Body of pancreas (tissue), 4 donors: ENCODE measurements at regions not wholly inside any gene's neighbourhood (a gene's known extent, or its start where the extent isn't known, plus 50 kb on each side); places are given as distances from the start of the nearest gene placed in this dataset.

Source experiments
- ATAC-seq: fragments of 150-250 bp; one replicate; pipeline ENCODE4 v1.9.1; 2016
- DNase-seq, 4 donors: peaks; one replicate each; pipeline ENCODE4 v3.0.0-alpha.2; 2019
- H3K27ac ChIP-seq, 4 donors: fragments of 200-600 bp; sonication (generic); 1 replicate in 3 of 4; 2 replicates in 1 of 4; pipeline versions ENCODE4 v1.5.1 to v1.6.1; 2016 to 2019; ENCODE audit warnings: mild to moderate bottlenecking in 1 of 4, mixed read lengths in 1 of 4, moderate library complexity in 1 of 4
- H3K27me3 ChIP-seq, 2 donors: fragments of 200-600 bp; sonication (generic); one replicate each; pipeline ENCODE4 v1.6.0; 2016; ENCODE audit warnings: mild to moderate bottlenecking in 1 of 2
- H3K36me3 ChIP-seq, 2 donors: fragments of 200-600 bp; sonication (generic); replicated peaks in 1 of 2; 2 replicates each; pipeline ENCODE4 v1.5.1; 2016; ENCODE audit warnings: low read depth in 2 of 2; ENCODE audit not compliant: insufficient read depth in 1 of 2
- H3K4me1 ChIP-seq: fragments of 200-600 bp; sonication (generic); one replicate; pipeline ENCODE4 v1.6.0; 2016
- H3K4me3 ChIP-seq, 2 donors: fragments of 200-600 bp; sonication (generic); 1 replicate in 1 of 2; 2 replicates in 1 of 2; pipeline ENCODE4 v1.5.1; 2016 to 2019
- H3K9me3 ChIP-seq, 3 donors: fragments of 200-600 bp; sonication (generic); 1 replicate in 2 of 3; 2 replicates in 1 of 3; pipeline ENCODE4 v1.5.1; 2016
- CTCF ChIP-seq, 7 experiments: fragments of 450-650 bp in 4 of 7; fragments of 200-600 bp in 3 of 7; sonication (generic) in 3 of 7; IDR thresholded peaks; one replicate each; pipeline ENCODE4 v1.5.1; 2016 to 2019; ENCODE audit warnings: antibody characterized with exemption in 7 of 7
- POLR2A ChIP-seq, 3 donors: fragments of 450-650 bp; IDR thresholded peaks; one replicate each; pipeline ENCODE4 v1.6.1; 2016; ENCODE audit warnings: antibody characterized with exemption in 3 of 3, mild to moderate bottlenecking in 2 of 3
- WGBS, 2 donors: methylation state at CpG; one replicate each; pipeline ENCODE4 v1.1.5; 2017; 5-methylcytosine and 5-hydroxymethylcytosine counted together
- intact Hi-C: fragments of 100-400 bp; cut with DNase I; formaldehyde crosslinking; loops from one replicate; pipeline ENCODE4 v1.15.1; 2023

GRCh38 chr20:57951549-57951948 is 241.7 kb upstream of the PMEPA1 start:
- WGBS, 2 donors = 56 to 71% methylated on average over 3 of the region's 3 CpGs
- intact Hi-C loops = no loop called here
- Histone ChIP-seq H3K27me3 (no peaks in the 10 kb centered on the region), H3K27ac (no peak overlapping the region), H3K9me3 (no peaks in the 10 kb centered on the region), H3K4me3 (no peak overlapping the region), H3K36me3 (no peaks in the 10 kb centered on the region), H3K4me1 (no peaks in the 10 kb centered on the region)
- DNase-seq (no peak), ATAC-seq (no peak)
- TF ChIP-seq CTCF (IDR thresholded peaks at IDR 0.05) = no peak
- TF ChIP-seq POLR2A (IDR thresholded peaks at IDR 0.05) = no peak

GRCh38 chr20:57950764-57951485 is 241.1 kb upstream of the PMEPA1 start:
- Histone ChIP-seq H3K27ac (no peak overlapping the region), H3K4me3 (no peak overlapping the region), H3K27me3 (no peaks in the 10 kb centered on the region), H3K9me3 (no peaks in the 10 kb centered on the region), H3K4me1 (no peaks in the 10 kb centered on the region), H3K36me3 (no peaks in the 10 kb centered on the region)
- intact Hi-C loops = no loop called here
- DNase-seq (no peak), ATAC-seq (no peak)
- WGBS, 2 donors = 68 to 80% methylated on average over 10 to 14 of the region's 14 CpGs
- TF ChIP-seq POLR2A (IDR thresholded peaks at IDR 0.05) (no peak), CTCF (IDR thresholded peaks at IDR 0.05) (no peak)

- DNase-seq = no peak
- no peaks in the 10 kb centered on the region for H3K9me3 ChIP-seq
- WGBS, 2 donors = 73 to 81% methylated on average over 9 of the region's 9 CpGs
- H3K4me3 ChIP-seq = no peak overlapping the region
- TF ChIP-seq CTCF (IDR thresholded peaks at IDR 0.05) (no peak), POLR2A (IDR thresholded peaks at IDR 0.05) (no peak)
- no peaks in the 10 kb centered on the region for H3K4me1 ChIP-seq
- no peak for ATAC-seq
- no peaks in the 10 kb centered on the region for H3K36me3 ChIP-seq
- no peaks in the 10 kb centered on the region for H3K27me3 ChIP-seq
- intact Hi-C loops = no loop called here
- no peak overlapping the region for H3K27ac ChIP-seq
These were observed 238.6 kb upstream of the PMEPA1 start for GRCh38 chr20:57948180-57948955.

- Histone ChIP-seq H3K9me3 (no peaks in the 10 kb centered on the region), H3K4me1 (no peaks in the 10 kb centered on the region), H3K36me3 (no peaks in the 10 kb centered on the region), H3K4me3 (no peak overlapping the region), H3K27me3 (no peaks in the 10 kb centered on the region), H3K27ac (no peak overlapping the region)
- TF ChIP-seq CTCF (IDR thresholded peaks at IDR 0.05) (no peak), POLR2A (IDR thresholded peaks at IDR 0.05) (no peak)
- DNase-seq (no peak), ATAC-seq (no peak)
- intact Hi-C loops = no loop called here
- 77 to 78% methylated on average over 16 of the region's 16 CpGs for WGBS, 2 donors
These were observed 237.8 kb upstream of the PMEPA1 start for GRCh38 chr20:57947421-57948179.
